ENCODE measurements at regions not wholly inside any gene's neighbourhood (a gene's known extent, or its start where the extent isn't known, plus 50 kb on each side); places are given as distances from the start of the nearest gene placed in this dataset.
"Not testable (repeated sequence)": the region's sequence is repeated elsewhere in the genome, so short reads cannot be mapped to it uniquely, and the experiment has no call there.

DNA sequence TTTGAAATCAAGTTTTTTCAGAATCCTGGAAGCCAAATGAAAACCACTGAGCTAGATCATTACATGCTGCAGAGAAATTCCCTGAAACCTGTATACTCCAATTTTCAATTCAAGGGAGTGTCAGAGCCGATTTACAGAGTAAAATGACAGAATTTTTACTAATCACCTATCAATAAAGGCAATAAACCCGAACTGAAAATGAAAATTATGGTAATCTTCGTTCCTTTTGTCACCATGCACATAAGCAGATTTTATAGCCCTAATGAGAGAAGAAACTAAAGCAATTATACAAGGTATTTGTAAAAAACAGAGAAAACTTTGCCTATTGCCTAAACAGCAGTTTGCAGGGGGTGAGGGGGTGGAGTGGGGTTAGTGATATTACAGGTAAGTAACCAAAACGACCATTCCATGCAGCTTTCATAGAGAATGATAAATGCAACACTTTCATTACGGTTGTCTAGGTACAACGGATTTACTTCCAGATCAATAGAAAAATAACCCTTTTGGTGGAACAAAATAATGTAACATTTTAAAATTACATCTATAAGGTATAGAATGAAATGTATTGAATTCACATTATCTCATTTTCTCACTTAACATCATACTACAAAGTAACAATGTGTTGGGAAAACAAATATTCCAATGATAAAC is 115.2 kb upstream of the BEND6 start:
- DNase-seq (ENCODE audit: low read depth): no peak

GRCh38 chr6:56838965-56839364 is 115.9 kb upstream of the BEND6 start:
- no peak for DNase-seq (ENCODE audit: low read depth)

- DNase-seq (ENCODE audit: low read depth): no peak
Observed at GRCh38 chr6:56838016-56838555, 116.8 kb upstream of the BEND6 start.

GRCh38 chr6:56837322-56837894 is 117.5 kb upstream of the BEND6 start:
- no peak for DNase-seq (ENCODE audit: low read depth)

DNA sequence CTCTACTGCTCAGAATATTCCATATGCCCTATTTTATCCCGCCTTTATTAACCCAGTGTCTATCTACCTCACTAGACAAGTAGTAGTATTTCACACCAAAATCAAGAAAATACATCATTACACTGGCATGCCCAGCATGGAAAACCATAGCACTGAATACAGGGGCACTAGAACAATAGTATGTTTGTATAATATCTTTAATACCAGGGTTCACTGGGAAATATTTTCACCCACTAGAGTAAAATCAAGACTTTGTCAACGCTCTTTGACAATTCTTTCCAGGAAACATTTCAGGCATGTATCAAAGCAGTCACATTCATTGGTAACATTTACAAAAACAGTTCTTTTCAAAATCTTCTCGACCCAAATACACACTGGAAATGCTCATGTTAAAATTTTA is 119.3 kb upstream of the BEND6 start:
- no peak for DNase-seq (ENCODE audit: low read depth)

DNA sequence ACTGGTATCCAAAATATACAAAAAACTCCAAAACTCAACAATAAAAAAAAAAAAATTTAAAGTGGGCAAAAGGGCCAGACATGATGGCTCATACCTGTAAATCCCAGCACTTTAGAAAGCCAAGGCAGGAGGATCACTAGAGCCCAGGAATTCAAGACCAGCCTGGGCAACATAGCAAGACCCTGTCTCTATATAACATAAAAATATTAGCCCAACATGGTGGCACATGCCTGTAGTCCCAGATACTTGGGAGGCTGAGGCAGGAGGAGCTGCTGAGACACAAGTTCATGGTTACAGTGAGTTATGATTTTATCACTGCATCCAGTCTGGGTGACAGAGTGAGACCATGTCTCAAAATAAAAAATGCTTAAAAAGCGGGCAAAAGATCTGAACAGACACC is 121.0 kb upstream of the BEND6 start:
- DNase-seq (ENCODE audit: low read depth): no peak

- DNase-seq (ENCODE audit: low read depth): no peak
Observed at GRCh38 chr6:56833127-56833791, 121.6 kb upstream of the BEND6 start.

DNA sequence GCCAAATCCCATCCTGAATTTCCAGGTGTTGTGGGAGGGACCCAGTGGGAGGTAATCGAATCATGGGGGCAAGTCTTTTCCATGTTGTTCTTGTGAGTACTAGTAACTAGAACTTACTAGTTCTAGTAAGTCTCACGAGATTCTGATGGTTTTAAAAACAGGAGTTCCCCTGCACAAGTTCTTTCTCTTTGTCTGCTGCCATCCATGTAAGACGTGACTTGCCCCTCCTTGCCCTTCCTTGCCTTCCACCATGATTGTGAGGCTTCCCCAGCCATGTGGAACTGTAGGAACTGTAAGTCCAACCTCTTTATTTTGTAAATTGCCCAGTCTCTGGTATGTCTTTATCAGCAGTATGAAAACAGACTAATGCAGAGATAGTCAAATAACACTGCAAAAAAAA is 122.7 kb upstream of the BEND6 start:
- no peak for DNase-seq (ENCODE audit: low read depth)

GRCh38 chr6:56831334-56831733 is 123.6 kb upstream of the BEND6 start:
- DNase-seq (ENCODE audit: low read depth): no peak

GRCh38 chr6:56827908-56828649 is 126.8 kb upstream of the BEND6 start:
- no peak for DNase-seq (ENCODE audit: low read depth)

DNA sequence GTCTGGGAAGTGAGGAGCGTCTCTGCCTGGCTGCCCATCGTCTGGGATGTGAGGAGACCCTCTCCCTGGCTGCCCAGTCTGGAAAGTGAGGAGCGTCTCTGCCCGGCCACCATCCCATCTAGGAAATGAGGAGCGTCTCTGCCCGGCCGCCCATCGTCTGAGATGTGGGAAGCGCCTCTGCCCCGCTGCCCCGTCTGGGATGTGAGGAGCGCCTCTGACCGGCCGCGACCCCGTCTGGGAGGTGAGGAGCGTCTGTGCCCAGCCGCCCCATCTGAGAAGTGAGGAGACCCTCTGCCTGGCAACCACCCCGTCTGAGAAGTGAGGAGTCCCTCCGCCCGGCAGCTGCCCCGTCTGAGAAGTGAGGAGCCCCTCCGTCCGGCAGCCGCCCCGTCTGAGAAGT is 130.5 kb upstream of the BEND6 start:
- not testable (repeated sequence) for DNase-seq (ENCODE audit: low read depth)

DNA sequence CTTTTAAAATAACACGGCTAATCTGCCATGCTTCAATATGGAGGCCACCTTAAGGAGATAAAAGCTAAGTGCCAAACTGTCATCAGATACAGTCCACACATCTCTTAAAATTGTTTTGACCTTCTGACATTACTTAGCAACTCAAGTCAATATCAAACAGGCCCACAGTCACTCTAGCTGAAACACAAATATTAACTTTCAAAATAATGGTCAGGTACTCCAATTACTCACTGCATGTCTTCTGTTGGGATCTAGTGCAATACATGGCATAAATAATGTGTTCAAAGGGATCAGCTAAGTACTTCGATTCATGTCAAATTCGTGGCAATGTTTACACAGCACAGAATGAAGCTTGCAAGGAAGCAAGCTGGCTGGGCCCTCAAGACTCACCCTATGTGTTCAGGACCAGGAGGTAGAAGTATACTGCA is 133.9 kb upstream of the BEND6 start:
- no peak for DNase-seq (ENCODE audit: low read depth)

DNA sequence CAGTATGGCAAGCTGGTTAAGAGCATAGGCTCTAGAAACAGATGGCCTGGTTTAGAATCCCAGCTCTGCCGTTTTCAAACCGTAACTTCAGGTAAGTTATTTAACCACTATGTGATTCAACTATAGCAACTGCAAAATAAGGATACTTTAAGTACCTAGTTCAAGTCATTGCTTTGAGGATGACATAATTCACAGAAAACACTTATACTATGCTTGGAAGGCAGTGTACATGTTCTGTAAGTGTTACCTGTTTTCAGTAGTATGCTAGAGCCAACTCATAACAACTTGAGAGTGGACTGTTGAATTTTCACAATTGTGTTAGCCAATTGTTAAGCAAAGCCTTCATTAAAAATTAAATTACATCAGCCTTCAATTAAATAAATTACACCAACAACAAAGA is 134.8 kb upstream of the BEND6 start:
- no peak for DNase-seq (ENCODE audit: low read depth)

DNA sequence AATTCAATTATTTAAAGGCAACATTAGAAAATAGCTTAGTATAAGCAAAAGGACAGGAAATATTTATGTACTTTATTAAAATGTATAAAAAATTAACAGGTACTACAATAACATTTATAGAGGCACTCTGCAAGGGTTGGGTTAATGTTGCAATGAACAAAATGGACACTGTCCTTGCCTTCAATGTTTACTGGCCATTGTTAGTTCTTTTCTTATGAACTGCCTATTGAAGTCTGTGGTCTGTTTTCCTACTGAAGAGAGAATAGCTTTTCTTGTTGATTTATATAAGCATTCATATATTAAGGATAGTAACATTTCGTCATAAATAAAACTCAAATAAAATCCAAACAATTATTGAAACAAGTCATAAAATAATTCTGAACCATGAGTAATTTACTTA is 135.3 kb upstream of the BEND6 start:
- no peak for DNase-seq (ENCODE audit: low read depth)

DNA sequence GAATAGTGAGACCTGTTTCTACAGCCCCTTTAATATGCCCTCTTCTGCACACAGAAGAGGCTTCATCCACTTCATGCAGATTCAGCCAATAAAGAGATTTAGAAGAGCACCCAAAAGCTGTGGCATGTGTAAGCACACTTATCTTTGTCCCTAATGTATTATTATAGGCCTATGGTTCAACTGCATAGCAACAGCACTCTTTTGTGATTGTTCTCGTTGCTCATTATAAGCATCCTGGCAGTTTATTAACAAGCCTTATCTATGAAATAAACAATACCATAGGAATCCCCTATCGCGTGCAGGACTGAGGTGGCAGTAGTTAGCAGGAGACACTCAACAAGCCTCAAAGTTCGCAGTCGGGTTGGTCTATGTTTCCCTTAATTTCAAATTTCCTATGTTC is 138.5 kb upstream of the BEND6 start:
- no peak for DNase-seq (ENCODE audit: low read depth)

GRCh38 chr6:56815436-56815835 is 139.5 kb upstream of the BEND6 start:
- no peak for DNase-seq (ENCODE audit: low read depth)

GRCh38 chr6:56814802-56815201 is 140.1 kb upstream of the BEND6 start:
- no peak for DNase-seq (ENCODE audit: low read depth)

GRCh38 chr6:56814308-56814707 is 140.6 kb upstream of the BEND6 start:
- DNase-seq (ENCODE audit: low read depth): no peak

DNA sequence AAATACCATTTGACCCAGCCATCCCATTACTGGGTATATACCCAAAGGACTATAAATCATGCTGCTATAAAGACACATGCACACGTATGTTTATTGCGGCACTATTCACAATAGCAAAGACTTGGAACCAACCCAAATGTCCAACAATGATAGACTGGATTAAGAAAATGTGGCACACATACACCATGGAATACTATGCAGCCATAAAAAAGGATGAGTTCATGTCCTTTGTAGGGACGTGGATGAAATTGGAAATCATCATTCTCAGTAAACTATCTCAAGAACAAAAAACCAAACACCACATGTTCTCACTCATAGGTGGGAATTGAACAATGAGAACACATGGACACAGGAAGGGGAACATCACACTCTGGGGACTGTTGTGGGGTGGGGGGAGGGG is 142.1 kb upstream of the BEND6 start:
- DNase-seq (ENCODE audit: low read depth): not testable (repeated sequence)

- DNase-seq (ENCODE audit: low read depth): no peak
Observed at GRCh38 chr6:56808871-56809359, 146.0 kb upstream of the BEND6 start.

GRCh38 chr6:56807989-56808337 is 146.9 kb upstream of the BEND6 start:
- DNase-seq (ENCODE audit: low read depth): no peak

GRCh38 chr6:56807326-56807988 is 147.4 kb upstream of the BEND6 start:
- DNase-seq (ENCODE audit: low read depth): no peak
